PC-3 (cell line): ENCODE measurements at regions not wholly inside any gene's neighbourhood (a gene's known extent, or its start where the extent isn't known, plus 50 kb on each side); places are given as distances from the start of the nearest gene placed in this dataset.

Experiments
- ATAC-seq: fragments of 200-7000 bp; cut with Tn5 transposase; 2 replicates; pipeline ENCODE4 v1.9.1; 2020; ENCODE audit warnings: mild to moderate bottlenecking, moderate library complexity
- BruUV-seq: library from RNA; stranded (reverse); fragments of 400-500 nt; replicated peaks from 2 replicates; lab custom pipeline; 2021; lab: Mats Ljungman, UMichigan
- CTCF ChIA-PET: fragments of 300-600 bp; sonication (Branson Sonifier 250); formaldehyde crosslinking; loops from one replicate; lab custom pipeline; 2022; ENCODE audit warnings: antibody characterized with exemption; lab: Charles Lee
- POLR2A ChIA-PET: fragments of 300-600 bp; sonication (Branson Sonifier 250); formaldehyde crosslinking; loops from one replicate; lab custom pipeline; 2022; ENCODE audit warnings: antibody characterized with exemption; ENCODE audit not compliant: unreplicated experiment; lab: Charles Lee
- DNase-seq: peaks from one replicate; pipeline ENCODE4 v3.0.0-alpha.2; 2015
- H2AFZ ChIP-seq: fragments of 300-600 bp; sonication (generic); 2 replicates; pipeline ENCODE4 v1.6.0; 2016; ENCODE audit warnings: antibody characterized with exemption, low read length
- H3F3A ChIP-seq: fragments of 300-600 bp; sonication (generic); one replicate; pipeline ENCODE4 v1.6.0; 2017; ENCODE audit warnings: antibody characterized with exemption, low read length, control low read depth, mild to moderate bottlenecking; ENCODE audit not compliant: unreplicated experiment
- H3K27ac ChIP-seq: fragments of 300-600 bp; sonication (generic); 2 replicates; pipeline ENCODE4 v1.5.1; 2016; ENCODE audit warnings: mild to moderate bottlenecking, low read length
- H3K27me3 ChIP-seq: fragments of 300-600 bp; sonication (generic); 2 replicates; pipeline ENCODE4 v1.6.1; 2016; ENCODE audit warnings: low read length, mixed read lengths
- H3K36me3 ChIP-seq: fragments of 300-600 bp; sonication (generic); 2 replicates; pipeline ENCODE4 v1.6.1; 2016; ENCODE audit warnings: low read depth, mixed run types, low read length, mixed read lengths
- H3K4me1 ChIP-seq: fragments of 300-600 bp; sonication (generic); 2 replicates; pipeline ENCODE4 v1.5.1; 2016; ENCODE audit warnings: low read length; ENCODE audit not compliant: insufficient read depth
- H3K4me2 ChIP-seq: fragments of 300-600 bp; sonication (generic); 2 replicates; pipeline ENCODE4 v1.6.0; 2016; ENCODE audit warnings: low read length
- H3K4me3 ChIP-seq: fragments of 300-600 bp; sonication (generic); 2 replicates; pipeline ENCODE4 v1.5.1; 2016; ENCODE audit warnings: mild to moderate bottlenecking, low read length, mixed read lengths
- H3K79me2 ChIP-seq: fragments of 300-600 bp; sonication (generic); 2 replicates; pipeline ENCODE4 v1.6.1; 2017; ENCODE audit warnings: low read length, mixed read lengths
- H3K9ac ChIP-seq: fragments of 300-600 bp; sonication (generic); 2 replicates; pipeline ENCODE4 v1.6.0; 2016; ENCODE audit warnings: mild to moderate bottlenecking, low read length
- H3K9me2 ChIP-seq: fragments of 300-600 bp; sonication (generic); replicated peaks from 2 replicates; pipeline ENCODE4 v1.6.1; 2016; ENCODE audit warnings: mixed run types, low read length, mixed read lengths
- H3K9me3 ChIP-seq: fragments of 300-600 bp; sonication (generic); 2 replicates; pipeline ENCODE4 v1.6.1; 2016; ENCODE audit warnings: low read length, mixed read lengths
- H4K20me1 ChIP-seq: fragments of 300-600 bp; sonication (generic); 2 replicates; pipeline ENCODE4 v1.6.1; 2016; ENCODE audit warnings: low read length, mixed read lengths
- CTCF ChIP-seq: fragments of 300-600 bp; sonication (generic); conservative IDR thresholded peaks from 2 replicates; pipeline ENCODE4 v1.5.1; 2017; ENCODE audit warnings: antibody characterized with exemption, low read depth, mild to moderate bottlenecking, low read length
- EZH2 ChIP-seq: fragments of 300-600 bp; sonication (generic); IDR thresholded peaks from one replicate; pipeline ENCODE4 v1.6.1; 2017; ENCODE audit warnings: antibody characterized with exemption, mild to moderate bottlenecking, low read length; ENCODE audit not compliant: unreplicated experiment
- EZH2phosphoT487 ChIP-seq: fragments of 300-600 bp; sonication (generic); IDR thresholded peaks from 2 replicates; pipeline ENCODE4 v1.6.1; 2018; ENCODE audit warnings: mild to moderate bottlenecking, antibody characterized with exemption, low read length, borderline replicate concordance
- intact Hi-C: fragments of 100-400 bp; cut with micrococcal nuclease; formaldehyde crosslinking; loops from 2 replicates; pipeline ENCODE4 v1.9.0; 2023

- no peak overlapping the region for H2AFZ ChIP-seq
- H3K36me3 ChIP-seq = no peaks in the 10 kb centered on the region
- intact Hi-C loops = no loop called here
- no peaks in the 10 kb centered on the region; the same call in 1 of the 2 replicates for H3K4me1 ChIP-seq
- H3K4me2 ChIP-seq = no peak overlapping the region
- no peak overlapping the region for H3K9ac ChIP-seq
- ATAC-seq (no peak), DNase-seq (no peak)
- H3F3A ChIP-seq = no peaks in the 10 kb centered on the region
- CTCF ChIA-PET = no interaction called here
- H3K9me3 ChIP-seq = no peaks in the 10 kb centered on the region
- BruUV-seq = no TSS peak
- no peaks in the 10 kb centered on the region for H3K9me2 ChIP-seq
- peaks cover 70% of the 10 kb centered on the region for H3K79me2 ChIP-seq
- H3K27me3 ChIP-seq = no peaks in the 10 kb centered on the region
- no peak overlapping the region for H3K27ac ChIP-seq
- POLR2A ChIA-PET = no interaction called here
- TF ChIP-seq CTCF (no peak), EZH2 (no peak), EZH2phosphoT487 (no peak)
- no peak overlapping the region for H3K4me3 ChIP-seq
- H4K20me1 ChIP-seq = no peaks in the 10 kb centered on the region; the same call in 1 of the 2 replicates
Measured at GRCh38 chr3:13264468-13264795, 155.7 kb downstream of the NUP210 start.

GRCh38 chr3:13263770-13264467 is 156.2 kb downstream of the NUP210 start:
- H3K9ac ChIP-seq = no peak overlapping the region
- H3K27me3 ChIP-seq = no peaks in the 10 kb centered on the region
- H3K27ac ChIP-seq = no peak overlapping the region
- POLR2A ChIA-PET = no interaction called here
- no peaks in the 10 kb centered on the region; the same call in 1 of the 2 replicates for H4K20me1 ChIP-seq
- H3K9me3 ChIP-seq = no peaks in the 10 kb centered on the region
- H3K4me1 ChIP-seq = no peaks in the 10 kb centered on the region; the same call in 1 of the 2 replicates
- DNase-seq (no peak), ATAC-seq (no peak)
- H3K4me2 ChIP-seq = no peak overlapping the region
- no peak for TF ChIP-seq EZH2
- BruUV-seq = no TSS peak
- intact Hi-C loops = no loop called here
- no peak overlapping the region for H2AFZ ChIP-seq
- H3F3A ChIP-seq = no peaks in the 10 kb centered on the region
- no peaks in the 10 kb centered on the region for H3K9me2 ChIP-seq
- no peak overlapping the region for H3K4me3 ChIP-seq
- H3K36me3 ChIP-seq = no peaks in the 10 kb centered on the region
- CTCF ChIA-PET = no interaction called here
- peaks cover 70% of the 10 kb centered on the region for H3K79me2 ChIP-seq

GRCh38 chr3:13262493-13263211 is 157.5 kb downstream of the NUP210 start:
- CTCF ChIA-PET = no interaction called here
- DNase-seq (peak; percentile 15), ATAC-seq (no peak; the same call in 1 of the 2 replicates)
- POLR2A ChIA-PET = no interaction called here
- no peaks in the 10 kb centered on the region for H3F3A ChIP-seq
- H3K9ac ChIP-seq = no peak overlapping the region
- H3K36me3 ChIP-seq = no peaks in the 10 kb centered on the region
- no peak overlapping the region for H2AFZ ChIP-seq
- H3K4me2 ChIP-seq = no peak overlapping the region
- H4K20me1 ChIP-seq = no peaks in the 10 kb centered on the region; the same call in 1 of the 2 replicates
- no peak overlapping the region for H3K4me3 ChIP-seq
- H3K27me3 ChIP-seq = no peaks in the 10 kb centered on the region
- no peaks in the 10 kb centered on the region; the same call in 1 of the 2 replicates for H3K4me1 ChIP-seq
- no TSS peak for BruUV-seq
- H3K27ac ChIP-seq = no peak overlapping the region
- no peaks in the 10 kb centered on the region for H3K9me3 ChIP-seq
- TF ChIP-seq EZH2 (no peak), EZH2phosphoT487 (no peak), CTCF (no peak)
- H3K9me2 ChIP-seq = no peaks in the 10 kb centered on the region
- intact Hi-C loops = no loop called here
- H3K79me2 ChIP-seq = peaks cover 63% of the 10 kb centered on the region
